Activated CD4-positive, alpha-beta T cell treated with anti-CD3 and anti-CD28 coated beads, Interleukin-2, amount 50 U/mL, for 1 hour (primary cell): ENCODE measurements at regions not wholly inside any gene's neighbourhood (a gene's known extent, or its start where the extent isn't known, plus 50 kb on each side); places are given as distances from the start of the nearest gene placed in this dataset.

ENCODE experiments used
- DNase-seq: peaks from one replicate; pipeline ENCODE4 v3.0.0-alpha.2; 2020

DNA sequence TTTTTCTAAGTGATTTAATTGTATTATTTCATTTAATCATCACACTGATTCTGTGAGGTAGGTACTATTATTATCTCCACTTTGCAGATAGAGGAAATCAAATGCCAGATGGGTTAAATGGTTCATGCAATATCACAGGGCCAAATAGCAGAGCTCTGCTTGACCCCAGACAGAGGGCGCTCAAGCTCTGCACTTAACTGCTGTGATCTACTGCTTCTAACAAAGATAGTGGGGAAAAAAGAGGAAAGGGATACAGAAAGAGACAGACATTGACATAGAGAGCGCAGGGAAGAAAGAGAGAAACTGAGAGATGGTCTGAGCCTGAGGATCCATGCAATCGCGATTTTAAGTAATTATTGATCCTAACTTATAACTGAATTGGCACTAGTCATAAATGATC lies 279.1 kb upstream of the THRB start:
- DNase-seq, result no peak

DNA sequence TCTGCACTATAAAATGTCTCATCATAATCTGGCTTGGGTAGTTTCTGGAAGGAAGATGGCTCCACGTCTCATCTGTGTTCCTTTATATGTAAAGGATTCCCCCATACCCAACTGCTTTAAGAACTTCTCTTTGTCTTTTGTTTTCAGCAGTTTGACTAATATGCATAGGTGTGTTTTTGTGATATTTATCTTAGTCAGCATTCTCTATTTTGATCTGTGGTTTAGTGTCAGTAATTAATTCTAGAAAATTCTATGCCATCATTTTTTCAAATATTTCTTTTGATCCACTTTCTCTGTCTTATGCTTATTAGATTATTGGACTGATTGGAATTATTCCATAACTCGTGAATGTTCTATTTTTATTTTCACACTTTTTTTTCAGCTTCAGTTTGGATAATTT lies 286.3 kb upstream of the THRB start:
- DNase-seq, result no peak

DNA sequence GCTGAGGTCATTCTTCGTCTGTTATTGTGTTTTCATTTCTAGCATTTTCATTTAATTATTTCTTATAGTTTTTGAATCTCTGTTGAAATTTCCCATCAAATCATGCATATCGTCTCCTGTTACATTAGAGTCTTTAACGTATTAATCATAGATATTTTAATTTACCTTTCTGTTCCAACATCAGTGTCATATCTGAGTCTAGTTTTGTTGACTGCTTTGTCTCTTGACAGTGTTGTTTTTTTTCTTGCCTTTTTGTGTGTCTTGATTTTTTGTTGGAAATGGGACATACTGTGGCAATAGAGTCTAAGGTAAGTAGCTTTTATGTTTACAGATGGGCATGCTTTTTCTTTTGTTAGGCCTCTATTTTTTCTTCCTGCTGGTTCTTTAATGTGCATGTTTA lies 286.8 kb upstream of the THRB start:
- DNase-seq, result no peak

DNA sequence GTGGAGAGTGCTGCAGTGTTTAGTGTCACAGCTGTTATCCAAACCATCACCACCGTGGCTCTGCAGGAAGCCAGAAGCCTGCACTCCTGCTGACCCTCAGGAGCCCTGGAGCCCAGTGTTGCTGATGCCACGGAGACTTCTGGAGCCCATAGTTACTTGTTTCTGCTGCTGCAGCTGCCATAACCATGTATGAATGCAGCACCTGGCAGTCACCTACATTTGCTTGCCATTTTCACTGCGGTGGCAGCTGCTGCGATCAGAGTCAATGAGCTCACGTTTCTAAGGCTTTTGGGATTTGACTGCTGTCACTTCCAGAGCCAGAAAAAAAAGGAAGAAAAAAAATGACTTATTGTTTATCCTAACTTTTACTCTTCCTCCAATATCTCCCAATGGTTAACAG lies 299.2 kb upstream of the THRB start:
- no peak for DNase-seq

DNA sequence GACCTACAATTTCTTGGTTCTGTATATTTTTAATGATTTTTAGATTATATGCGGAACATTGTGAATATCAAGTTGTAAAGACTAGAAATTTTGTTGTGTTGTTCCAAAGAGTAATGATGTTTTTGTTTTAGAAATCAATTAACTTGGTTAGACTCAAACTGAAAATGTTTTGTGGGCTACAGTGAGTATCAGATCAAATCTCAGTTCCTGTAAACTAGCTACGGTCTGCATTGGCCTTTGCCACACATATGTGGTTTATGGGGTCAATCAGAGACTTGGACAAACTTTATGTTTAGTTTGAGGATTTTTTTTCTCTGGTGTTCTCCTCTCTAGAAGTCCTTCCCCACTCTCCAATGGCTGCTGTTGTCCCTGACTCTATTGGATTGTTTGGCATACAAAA lies 308.0 kb upstream of the THRB start:
- DNase-seq, result no peak

DNA sequence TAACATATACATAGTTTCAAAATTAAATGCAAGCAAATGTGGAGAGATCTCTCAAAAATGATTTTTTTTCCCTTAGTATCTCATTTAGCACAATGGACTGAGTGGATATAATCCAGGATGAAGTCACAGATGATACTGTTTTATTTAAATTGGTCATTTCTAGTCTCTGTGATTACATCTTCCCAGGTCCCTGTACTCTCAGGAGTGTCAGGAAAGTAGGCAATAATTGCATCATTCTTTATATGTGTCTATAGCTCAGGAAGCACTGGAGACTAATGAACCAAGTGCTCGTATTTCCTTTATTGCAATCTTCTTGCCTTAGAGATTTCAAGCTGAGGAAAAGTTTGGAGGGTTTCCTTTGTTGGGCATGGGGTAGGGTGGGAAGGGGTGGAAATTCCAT lies 309.4 kb upstream of the THRB start:
- no peak for DNase-seq

DNA sequence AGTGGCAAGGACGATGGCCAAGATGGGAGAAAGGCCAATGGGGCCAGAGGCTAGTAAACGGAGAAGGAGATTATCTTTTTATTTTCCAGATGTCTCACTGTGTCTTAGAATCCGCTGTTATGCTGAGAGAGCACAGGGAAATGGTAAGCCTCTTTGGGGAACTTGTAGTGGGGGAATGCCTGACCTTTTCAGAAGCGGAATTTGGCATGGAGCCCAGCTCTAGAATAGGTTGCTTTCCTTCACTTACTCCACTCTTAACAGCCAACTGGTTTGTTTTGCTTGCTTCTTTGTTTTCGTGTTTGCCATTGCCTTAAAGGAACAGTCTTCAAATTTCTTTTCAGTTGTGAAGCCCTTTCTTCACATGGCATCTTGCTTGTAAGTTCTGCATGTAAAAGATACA lies 316.2 kb upstream of the THRB start:
- no peak for DNase-seq

DNA sequence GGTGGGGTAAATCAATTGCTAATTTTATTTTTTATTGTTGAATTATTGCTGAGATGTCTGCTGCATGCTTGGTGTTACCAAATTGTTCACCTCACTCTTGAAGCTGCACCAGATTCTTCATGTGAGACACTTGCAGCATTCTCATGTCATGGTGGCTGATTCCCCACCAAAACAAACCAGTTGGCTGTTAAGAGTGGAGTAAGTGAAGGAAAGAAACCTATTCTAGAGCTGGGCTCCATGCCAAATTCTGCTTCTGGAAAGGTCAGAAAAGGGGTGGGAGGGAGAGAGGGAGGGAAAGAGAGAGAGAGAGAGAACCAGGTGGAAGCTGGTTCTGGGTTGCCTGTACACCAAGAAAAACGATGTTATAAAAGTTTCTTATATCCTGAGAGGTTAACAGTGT lies 317.5 kb upstream of the THRB start:
- no peak for DNase-seq

DNA sequence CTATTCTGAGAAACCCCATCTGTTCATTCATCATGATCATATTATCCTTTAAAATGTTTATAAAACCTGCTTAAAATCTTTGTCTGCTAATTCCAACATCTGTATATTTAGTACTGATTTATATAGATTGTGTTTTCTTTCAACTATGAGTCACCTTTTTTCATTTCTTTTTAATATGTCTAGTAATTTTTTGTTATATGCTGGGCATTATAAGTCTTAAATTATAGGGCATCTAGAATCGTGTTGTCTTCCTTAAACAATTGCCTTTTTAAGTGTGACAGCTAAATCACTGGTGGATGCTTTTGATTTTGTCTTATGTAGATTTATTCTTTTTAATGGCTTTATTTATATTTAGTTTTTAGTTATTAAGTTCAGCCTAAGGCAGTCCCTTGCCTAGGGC lies 323.4 kb upstream of the THRB start:
- DNase-seq, result no peak

DNA sequence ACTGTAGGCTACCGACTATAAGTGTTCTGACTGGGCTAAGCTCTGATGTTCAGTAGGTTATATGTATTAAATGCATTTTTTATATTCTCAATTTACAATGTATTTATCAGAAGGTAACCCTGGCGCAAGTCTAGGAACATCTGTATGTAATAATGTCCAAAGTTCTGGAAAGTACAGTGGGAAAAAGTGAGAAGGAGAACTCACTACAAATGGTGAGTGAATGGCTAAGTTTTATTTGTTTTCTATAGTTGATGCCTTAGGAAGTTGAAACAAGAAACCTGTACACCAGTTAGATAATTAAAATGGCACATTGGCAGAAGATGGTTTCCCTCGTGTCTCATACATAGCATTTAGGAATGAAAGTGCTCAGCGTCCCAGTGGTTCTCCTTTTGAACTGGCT lies 333.4 kb upstream of the THRB start:
- DNase-seq, result no peak

DNA sequence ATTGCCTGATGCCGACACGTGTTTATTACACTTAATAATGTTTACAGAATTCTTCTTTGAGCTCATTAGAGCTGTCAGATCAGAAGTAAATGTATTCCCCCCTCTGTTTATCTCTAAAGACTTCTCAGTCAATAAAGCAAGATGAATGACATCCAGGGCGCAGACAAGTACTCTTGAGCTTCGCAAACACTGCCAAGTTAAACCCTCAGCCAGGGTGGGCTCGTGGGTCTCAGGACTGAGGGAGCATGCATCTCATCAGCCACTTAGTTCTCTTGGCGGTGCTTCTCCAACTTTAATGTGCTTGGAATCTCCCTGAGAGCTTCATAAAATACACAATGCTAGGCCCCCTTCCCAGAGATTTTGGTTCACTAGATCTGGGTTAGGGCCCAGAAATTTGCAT lies 333.9 kb upstream of the THRB start:
- DNase-seq, result no peak

DNA sequence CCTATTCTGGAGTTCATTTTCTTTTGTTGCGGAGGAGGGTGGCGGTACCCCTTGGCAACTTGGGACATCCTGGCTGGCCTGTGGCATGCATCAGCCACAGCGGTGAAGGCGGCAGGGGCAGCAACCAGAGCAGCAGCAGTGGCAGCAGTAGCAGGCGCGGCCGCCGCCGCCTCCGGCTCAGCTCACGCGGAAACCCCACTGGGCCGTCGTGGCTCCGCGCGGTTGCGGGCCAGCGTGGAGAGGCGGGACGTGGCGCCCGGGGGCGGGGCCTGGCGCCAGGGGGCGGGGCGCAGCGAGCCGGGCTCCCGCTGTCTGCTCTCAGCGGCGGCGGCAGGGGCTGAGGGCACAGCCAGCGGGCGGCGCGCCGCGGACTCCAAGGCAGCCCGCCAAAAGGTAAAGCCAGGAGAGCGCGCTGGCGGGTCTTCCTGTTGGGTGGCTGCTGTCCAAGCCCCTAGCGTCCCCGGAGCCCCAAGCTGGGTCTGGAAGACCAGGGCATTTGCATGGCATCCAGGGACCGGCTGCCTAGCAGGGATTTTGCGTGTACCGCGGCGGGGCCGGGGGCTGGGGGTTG lies 334.4 kb upstream of the THRB start:
- DNase-seq, result no peak

DNA sequence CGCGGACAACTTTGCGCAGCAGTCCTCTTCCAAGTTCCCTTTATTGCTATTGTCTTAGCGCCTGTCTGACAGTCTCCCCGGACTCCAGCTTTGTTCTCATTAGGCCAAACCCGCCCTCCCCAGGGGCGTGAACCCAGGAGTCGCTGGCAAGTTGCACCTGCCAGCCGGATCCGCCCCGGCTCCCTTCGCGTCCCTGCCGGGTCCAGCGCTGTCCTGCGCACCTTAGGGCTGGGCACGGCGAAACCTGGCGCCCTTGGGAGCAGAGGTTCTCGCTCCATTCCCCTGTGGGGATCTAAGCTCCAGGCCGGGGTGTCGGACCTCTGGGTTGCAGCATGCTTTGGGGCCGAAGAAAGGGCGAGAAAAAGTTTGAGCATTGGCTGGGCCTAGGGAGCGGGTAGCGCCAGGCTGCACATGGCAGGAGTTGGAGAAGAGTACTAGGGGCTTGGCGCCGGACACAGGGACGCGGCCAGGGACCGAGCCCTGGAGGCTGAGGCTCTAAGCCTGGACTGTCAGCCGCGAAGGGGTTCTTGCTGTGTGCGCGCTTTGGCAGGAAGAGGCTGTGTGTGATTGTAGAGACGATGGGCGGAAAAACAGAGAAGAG lies 335.1 kb upstream of the THRB start:
- no peak for DNase-seq

DNA sequence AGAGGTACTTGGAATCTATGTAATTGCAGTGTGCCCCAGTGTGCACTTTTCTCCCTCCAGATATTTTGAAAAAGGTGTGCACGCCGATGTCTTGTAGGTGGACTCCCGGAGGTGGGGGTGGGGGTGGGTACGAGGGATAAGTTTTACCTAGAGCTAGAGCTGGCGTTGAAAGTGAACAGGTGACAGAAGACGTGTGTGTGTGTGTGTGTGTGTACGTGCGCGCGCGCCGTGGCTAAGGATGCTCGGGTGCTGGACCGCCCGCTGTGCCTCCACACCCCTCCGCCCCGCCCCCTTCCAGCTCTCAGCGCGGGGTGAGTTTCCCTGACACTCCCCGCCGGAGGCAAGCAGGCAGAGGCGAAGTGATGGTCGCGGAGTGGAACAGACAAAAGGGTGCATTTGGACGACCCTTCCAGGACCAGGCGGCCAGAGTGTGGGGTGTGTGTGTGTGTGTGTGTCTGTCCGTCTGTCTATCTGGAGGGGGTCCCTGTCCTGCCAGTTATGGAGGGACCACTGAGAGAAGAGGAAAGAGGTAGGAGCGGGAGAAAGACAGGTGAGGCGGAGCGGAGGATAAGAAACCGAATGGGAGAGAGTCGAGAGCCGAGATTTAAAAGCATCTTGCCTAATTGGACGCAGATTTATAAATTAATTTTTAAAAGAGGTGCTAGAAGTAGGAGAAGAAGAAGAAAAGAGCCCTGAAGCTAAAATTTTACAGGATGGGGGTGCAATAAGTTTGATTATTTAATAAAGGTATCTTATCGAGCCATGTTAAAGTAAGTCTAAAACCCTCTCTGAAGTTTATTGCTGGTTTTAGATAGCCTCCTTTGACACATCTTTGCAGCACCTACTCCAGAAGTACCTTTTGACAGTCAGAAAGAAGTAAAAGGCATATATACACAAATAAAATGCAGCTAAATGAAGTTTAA lies 335.8 kb upstream of the THRB start:
- DNase-seq, result no peak

DNA sequence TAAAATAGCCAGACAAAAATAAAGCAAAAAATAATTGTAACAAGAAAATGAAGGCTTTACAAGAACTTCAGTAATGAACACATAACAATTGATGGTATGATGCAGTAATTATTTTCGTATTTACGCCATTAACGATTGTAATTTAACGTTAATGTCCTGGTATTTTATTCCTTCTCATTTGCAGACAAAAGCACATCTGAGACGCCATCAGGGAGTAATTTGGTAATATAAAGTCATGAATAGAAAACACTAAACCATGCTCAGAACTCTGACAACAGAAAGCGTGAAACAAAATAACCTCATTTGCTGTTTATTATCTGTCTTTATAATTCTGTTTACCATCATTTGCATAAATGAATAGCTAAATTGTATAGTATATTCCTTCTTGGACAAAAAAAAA lies 336.6 kb upstream of the THRB start:
- no peak for DNase-seq

DNA sequence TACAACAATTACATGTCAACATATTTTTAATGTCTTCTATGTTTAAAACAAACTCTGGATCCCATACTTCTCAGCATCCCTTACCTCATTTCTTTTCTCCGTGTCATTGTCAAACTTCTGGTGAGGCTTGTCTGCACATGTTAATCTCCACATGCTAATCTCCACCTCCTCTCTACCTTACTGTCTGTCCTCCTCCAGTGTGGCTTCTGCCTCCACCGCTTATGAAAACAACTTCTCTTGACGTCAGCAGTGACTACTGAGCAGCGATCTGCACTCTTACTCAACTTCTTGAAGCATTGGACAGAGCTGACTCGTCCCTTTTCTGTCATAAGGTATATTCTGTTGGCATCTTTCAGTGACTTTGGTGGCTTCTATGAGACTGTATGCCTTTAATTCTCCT lies 338.2 kb upstream of the THRB start:
- DNase-seq, result no peak

DNA sequence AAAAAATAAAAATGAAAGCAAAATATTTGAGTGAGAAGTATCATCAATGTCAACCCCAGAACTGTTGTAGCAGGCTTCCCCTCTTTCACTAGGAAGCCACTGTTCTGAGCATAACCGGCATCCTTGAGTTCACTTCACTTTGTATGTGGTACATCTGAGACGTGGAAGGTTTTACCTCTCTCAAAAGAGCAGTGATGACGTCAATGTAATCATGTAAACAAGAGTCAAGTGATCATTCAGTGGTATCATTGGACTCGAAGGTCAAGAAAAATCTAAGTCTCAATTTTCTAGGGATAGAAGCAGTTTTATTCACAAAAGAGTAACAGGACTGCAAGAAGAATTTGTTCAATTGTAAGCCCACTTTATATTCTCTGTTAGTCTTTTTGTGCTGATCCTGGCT lies 339.8 kb upstream of the THRB start:
- no peak for DNase-seq

DNA sequence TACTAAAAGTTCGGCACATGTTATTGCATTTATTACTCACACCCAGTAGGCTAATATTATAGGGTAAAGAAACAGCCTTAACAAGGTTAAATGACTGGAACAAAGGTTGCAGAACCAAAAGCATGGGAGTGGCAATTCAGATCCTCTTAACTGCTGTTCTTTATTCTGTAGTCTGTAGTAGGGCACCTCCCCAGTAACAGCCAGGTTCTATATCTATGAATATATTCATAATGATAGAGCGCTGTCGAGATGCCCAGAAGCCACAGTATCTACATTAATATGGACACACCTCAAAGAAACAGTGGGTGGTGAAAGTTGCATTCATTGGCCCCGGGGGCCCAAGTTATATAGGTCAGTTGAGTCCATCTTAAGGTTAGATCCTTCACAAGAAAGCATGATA lies 340.9 kb upstream of the THRB start:
- no peak for DNase-seq

DNA sequence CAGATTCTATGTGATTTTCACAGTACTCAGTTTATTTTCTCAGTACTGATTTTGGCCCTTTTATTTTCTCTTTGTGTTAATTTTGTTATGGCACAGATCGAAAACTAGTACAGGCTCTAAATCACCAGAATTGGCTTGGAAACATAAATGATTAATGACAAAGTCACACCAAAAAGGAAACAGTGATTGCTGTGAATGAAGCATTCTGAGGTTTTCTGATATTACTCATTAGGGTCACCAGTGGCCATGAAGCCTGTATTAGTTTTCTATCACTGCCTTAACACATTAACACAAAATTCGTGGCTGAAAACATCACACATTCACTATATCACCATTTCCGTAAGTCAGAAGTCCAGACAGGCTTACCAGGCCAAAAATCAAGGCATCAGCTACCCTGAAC lies 343.0 kb upstream of the THRB start:
- DNase-seq, result no peak

DNA sequence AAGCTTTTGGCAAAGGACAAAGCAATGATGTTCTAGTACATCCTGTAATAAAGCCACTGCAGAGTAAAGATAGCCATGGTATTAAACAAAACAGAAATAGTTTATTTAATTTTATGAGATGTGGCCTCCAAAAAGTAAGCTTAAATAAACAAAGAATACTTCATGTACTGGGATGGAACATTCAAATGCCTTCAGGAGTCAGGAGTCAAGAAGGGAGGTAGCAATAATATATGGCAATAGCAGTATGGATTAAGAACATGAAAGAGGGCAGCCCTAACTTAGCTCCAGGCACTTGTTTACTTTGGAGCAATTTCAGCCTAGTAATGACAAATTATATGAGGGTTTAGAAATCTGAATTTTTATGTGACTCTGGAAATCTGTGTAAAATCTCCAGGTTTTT lies 343.9 kb upstream of the THRB start:
- no peak for DNase-seq

DNA sequence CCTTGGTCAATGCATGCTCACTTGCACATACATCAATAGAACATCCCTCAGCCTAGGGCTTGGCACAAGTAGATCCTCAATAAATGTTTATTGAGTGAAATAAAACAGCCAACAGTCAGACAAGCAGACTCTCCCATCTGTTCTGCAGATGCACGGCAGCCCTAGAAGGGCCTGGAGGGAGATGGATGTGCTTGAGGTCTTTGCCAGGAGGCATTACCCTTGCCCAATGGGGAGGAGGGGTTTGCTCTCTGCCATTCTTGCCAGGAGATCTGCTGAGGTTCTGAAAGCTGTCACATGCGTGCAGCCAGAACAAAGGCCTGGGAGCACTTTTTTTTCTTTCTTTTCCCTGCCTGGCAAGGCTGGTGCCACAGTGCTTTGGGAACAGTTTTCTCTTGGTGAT lies 349.3 kb upstream of the THRB start:
- no peak for DNase-seq

DNA sequence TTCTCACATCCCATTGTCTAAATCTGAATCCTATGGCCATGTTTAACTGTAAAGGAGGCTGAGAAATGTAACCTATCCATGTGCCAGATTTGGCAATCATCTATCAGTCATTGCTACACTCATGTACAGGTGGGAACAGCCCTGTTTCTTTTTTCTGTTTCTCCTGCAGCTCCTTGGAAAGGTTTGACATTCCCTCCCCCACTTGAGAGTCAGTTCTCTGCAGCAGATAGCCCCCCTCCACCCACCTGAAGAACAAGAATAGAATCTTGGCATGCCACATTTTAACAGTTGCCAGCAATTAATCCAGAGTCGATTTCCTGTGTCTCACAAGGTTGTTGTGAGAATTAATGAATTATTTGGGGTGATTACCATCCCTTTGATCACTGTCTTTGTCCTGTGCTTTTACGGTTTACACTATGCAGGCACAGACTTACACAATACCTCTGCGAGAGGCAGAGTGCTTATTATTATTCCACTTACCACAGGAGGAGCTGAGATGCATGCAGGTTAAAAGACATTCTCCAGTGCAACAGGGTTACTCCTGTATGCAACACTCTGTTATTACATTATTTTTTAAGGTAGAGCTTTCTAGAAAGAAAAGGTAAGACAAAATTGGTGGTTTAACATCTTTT lies 351.0 kb upstream of the THRB start:
- no peak for DNase-seq

DNA sequence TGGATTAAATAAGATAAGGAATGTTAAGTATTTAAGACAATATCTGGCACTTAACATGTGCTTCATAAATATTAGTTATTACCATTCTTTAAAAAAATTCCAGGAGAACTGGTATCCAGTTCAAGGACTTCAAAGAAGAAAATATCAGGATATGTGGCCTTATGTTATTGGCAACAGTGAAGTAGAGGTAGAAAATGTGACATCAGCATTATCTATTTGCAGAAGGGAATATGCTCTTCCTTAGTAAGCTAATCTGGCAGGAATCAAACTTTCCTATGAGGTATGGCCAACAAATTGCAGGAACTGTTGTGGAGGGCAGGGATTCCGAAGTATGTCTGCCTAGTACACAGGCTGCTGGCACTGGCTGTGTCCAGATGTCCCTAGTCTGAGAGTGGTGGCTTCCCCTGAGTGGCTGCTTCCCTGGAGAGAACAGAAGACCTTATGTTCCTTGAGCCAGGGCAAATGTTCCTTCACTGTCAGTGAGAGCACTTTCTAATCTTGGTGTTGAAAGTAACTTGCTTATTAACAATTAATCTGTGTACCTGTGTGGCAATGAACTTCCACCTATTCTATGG lies 351.7 kb upstream of the THRB start:
- no peak for DNase-seq

DNA sequence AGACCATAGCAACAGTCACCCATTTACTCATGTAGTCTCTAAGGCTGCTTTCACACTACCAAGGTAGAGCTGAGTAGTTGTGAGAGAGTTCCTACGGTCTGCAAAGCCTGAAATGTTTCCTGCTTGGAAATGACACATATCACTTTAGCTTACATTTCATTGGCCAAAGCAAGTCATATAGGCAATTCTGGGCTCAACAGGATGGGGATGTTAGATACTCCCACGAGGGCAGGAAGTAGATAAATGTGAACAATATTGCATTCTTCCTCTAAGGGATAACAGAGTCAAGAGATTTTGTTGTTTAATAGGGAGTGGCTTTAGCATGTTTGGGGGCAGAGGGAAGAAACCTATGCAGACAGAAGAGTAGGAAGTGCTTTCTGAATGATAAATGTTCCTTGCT lies 355.6 kb upstream of the THRB start:
- no peak for DNase-seq
